ENCODE measurements at regions not wholly inside any gene's neighbourhood (a gene's known extent, or its start where the extent isn't known, plus 50 kb on each side); places are given as distances from the start of the nearest gene placed in this dataset.

DNA sequence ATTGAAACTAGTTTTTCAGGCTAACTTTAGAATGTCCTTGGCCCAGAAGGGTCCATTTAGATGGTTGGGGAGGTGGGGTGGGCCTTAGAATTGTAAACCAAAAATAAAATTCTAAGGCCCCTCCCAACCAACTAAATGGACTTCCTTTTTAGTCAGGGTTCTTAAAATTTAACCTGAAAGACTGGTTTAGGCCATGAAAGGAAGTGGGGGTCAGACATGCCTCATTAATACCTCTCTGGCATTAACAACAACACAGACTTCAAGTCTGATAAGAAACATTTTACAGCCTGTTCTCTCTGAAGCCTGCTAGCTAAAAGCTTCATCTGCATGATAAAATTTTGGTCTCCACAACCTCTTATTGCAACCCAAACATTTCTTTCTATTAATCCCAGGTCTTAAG lies 65.5 kb upstream of the TNC start:
- H3K4me3 ChIP-seq: no peak overlapping the region
- ATAC-seq: no peak
- TF ChIP-seq, protein P1, sequence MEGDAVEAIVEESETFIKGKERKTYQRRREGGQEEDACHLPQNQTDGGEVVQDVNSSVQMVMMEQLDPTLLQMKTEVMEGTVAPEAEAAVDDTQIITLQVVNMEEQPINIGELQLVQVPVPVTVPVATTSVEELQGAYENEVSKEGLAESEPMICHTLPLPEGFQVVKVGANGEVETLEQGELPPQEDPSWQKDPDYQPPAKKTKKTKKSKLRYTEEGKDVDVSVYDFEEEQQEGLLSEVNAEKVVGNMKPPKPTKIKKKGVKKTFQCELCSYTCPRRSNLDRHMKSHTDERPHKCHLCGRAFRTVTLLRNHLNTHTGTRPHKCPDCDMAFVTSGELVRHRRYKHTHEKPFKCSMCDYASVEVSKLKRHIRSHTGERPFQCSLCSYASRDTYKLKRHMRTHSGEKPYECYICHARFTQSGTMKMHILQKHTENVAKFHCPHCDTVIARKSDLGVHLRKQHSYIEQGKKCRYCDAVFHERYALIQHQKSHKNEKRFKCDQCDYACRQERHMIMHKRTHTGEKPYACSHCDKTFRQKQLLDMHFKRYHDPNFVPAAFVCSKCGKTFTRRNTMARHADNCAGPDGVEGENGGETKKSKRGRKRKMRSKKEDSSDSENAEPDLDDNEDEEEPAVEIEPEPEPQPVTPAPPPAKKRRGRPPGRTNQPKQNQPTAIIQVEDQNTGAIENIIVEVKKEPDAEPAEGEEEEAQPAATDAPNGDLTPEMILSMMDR (IDR thresholded peaks at IDR 0.05): no peak
- no peak for TF ChIP-seq POLR2A (IDR thresholded peaks at IDR 0.05)
- H3K36me3 ChIP-seq: no peaks in the 10 kb centered on the region
- H3K27ac ChIP-seq: no peak overlapping the region
- no peaks in the 10 kb centered on the region for H3K9me3 ChIP-seq
- intact Hi-C loops (cut with DNase I): no loop called here
- no peaks in the 10 kb centered on the region for H3K4me1 ChIP-seq
- no peak for DNase-seq
- H3K27me3 ChIP-seq: no peaks in the 10 kb centered on the region

DNA sequence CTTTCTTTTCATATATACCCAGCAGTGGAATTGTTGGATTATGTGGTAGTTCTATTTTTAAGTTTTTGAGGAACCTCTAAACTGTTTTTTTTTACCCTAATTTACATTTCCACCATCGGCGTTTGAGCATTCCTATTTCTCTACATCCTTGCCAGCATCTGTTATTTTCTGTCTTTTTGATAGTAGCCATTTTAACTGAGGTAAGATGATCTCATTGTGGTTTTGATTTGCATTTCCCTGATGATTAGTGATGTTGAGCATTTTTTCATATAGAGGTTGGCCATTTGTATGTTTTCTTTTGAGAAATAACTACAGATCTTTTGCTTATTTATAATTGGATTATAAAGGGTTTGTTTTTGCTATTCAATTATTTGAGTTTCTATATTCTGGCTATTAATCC lies 71.7 kb upstream of the TNC start:
- Histone ChIP-seq H3K4me3 (no peak overlapping the region), H3K27me3 (no peaks in the 10 kb centered on the region), H3K9me3 (peaks cover 0 to 13% (median 2%) of the 10 kb centered on the region in 12 donors), H3K27ac (no peak overlapping the region), H3K4me1 (no peaks in the 10 kb centered on the region), H3K36me3 (no peaks in the 10 kb centered on the region)
- DNase-seq (no peak), ATAC-seq (no peak)
- intact Hi-C loops (cut with DNase I): loop anchor here in 1 of 10 donors (2.0 kb wide), 1 partner anchor 51 kb away; no protein-coding TSS in a partner anchor
- TF ChIP-seq POLR2A (IDR thresholded peaks at IDR 0.05): no peak
- TF ChIP-seq, protein P1 (IDR thresholded peaks at IDR 0.05): no peak
- WGBS, 4 donors: 75 to 86% (median 82%) methylated on average over 2 of the region's 2 CpGs

DNA sequence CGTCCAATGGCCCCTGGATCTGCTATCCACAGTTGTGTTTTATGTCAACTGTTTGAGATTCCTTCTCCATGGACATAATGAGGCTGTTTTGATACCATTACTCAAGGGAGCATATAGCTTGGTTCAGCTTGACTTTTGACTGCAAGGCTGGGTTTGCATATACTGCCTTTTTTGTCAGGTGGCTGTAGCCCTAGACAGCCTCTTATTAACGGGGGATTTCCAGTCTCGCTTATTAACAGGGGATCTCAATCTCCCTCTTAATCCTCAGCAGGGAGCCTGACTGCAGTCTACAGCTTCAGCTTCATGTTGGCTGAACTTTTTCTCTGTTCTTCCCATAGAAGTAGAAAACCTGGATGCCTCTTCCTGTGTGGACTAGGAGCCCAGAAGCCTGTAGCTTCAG lies 73.7 kb upstream of the TNC start:
- H3K4me1 ChIP-seq: no peaks in the 10 kb centered on the region
- H3K27ac ChIP-seq: no peak overlapping the region
- WGBS, 4 donors: 58 to 83% (median 65%) methylated on average over 3 of the region's 3 CpGs
- no peaks in the 10 kb centered on the region for H3K27me3 ChIP-seq
- intact Hi-C loops (cut with DNase I): no loop called here
- ATAC-seq: no peak
- DNase-seq: no peak
- no peak overlapping the region for H3K4me3 ChIP-seq
- H3K36me3 ChIP-seq: no peaks in the 10 kb centered on the region
- peaks cover 0 to 18% (median 4%) of the 10 kb centered on the region in 12 donors for H3K9me3 ChIP-seq
- TF ChIP-seq, protein P1 (IDR thresholded peaks at IDR 0.05): no peak
- TF ChIP-seq POLR2A (IDR thresholded peaks at IDR 0.05): no peak

DNA sequence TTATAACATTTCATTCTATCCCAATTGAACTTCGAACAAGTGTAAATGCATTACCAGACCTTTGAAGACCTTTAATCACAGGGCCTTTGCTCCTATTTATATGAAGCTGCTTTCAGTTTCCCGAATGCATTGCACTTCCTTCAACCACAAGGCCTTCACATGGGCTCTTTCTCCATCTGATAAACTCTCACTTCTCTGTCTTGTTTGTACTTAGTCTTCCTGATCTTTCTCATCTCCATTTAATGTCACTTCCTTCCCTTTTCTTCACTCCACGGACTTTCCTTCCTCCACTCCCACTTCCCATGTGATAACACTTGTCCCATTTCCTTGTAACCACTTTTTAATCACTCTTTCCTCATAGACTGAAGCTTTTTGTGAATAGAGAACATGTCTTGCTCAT lies 74.3 kb upstream of the TNC start:
- Histone ChIP-seq H3K36me3 (no peaks in the 10 kb centered on the region), H3K4me1 (no peaks in the 10 kb centered on the region), H3K9me3 (peaks cover 0 to 18% (median 4%) of the 10 kb centered on the region in 12 donors), H3K27me3 (no peaks in the 10 kb centered on the region), H3K27ac (no peak overlapping the region), H3K4me3 (no peak overlapping the region)
- no peak for ATAC-seq
- intact Hi-C loops (cut with DNase I): no loop called here
- no peak for DNase-seq
- TF ChIP-seq POLR2A (IDR thresholded peaks at IDR 0.05): no peak
- TF ChIP-seq, protein P1 (IDR thresholded peaks at IDR 0.05): no peak
- 42 to 63% (median 56%) methylated on average over 3 of the region's 3 CpGs for WGBS, 4 donors
